ENCODE measurements at regions not wholly inside any gene's neighbourhood (a gene's known extent, or its start where the extent isn't known, plus 50 kb on each side); places are given as distances from the start of the nearest gene placed in this dataset.
"Not testable (repeated sequence)": the region's sequence is repeated elsewhere in the genome, so short reads cannot be mapped to it uniquely, and the experiment has no call there.

DNA sequence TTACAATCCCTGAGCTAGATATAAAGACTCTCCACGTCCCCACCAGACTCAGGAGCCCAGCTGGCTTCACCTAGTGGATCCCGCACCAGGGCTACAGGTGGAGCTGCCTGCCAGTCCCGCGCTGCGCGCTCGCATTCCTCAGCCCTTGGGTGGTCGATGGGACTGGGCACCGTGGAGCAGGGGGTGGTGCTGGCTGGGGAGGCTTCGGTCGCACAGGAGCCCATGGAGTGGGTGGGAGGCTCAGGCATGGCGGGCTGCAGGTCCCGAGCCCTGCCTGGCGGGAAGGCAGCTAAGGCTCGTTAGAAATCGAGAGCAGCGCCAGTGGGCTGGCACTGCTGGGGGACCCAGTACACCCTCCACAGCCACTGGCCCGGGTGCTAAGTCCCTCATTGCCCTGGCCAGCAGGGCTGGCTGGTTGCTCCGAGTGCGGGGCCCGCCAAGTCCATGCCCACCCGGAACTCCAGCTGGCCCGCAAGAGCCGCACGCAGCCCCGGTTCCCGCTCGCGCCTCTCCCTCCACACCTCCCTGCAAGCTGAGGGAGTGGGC, 423.7 kb downstream of the OLFM4 start:
- DNase-seq (ENCODE audit: low read depth in 1 of 2, low spot score in 2 of 2); H2BK120ac ChIP-seq (replicated peaks; ENCODE audit: low read depth, low read length); H3K27ac ChIP-seq (ENCODE audit: low read depth, low read length); H3K79me1 ChIP-seq (ENCODE audit: low read depth, low read length); H3K4me1 ChIP-seq (replicated peaks in 1 of 4; ENCODE audit: control insufficient read depth in 3 of 4, insufficient read depth in 4 of 4, low read length in 3 of 4); H3K9ac ChIP-seq (replicated peaks in 1 of 4; ENCODE audit: extremely low read depth in 1 of 4, low read depth in 3 of 4, low read length in 3 of 4); H3K18ac ChIP-seq (ENCODE audit: extremely low read depth, low read length); H3K36me3 ChIP-seq (ENCODE audit: control insufficient read depth in 2 of 4, insufficient read depth in 4 of 4, low read length in 3 of 4); H2BK15ac ChIP-seq (ENCODE audit: low read length); H3K56ac ChIP-seq (replicated peaks; ENCODE audit: insufficient read length, low read depth, low read length); H2BK5ac ChIP-seq (ENCODE audit: low read depth, low read length); H3K79me2 ChIP-seq (ENCODE audit: control insufficient read depth in 1 of 2, insufficient read depth in 2 of 2, low read length in 2 of 2); H2AK5ac ChIP-seq (ENCODE audit: low read depth, low read length); H2BK20ac ChIP-seq (ENCODE audit: low read length); H3K9me3 ChIP-seq (ENCODE audit: insufficient read depth in 2 of 2, low read depth in 1 of 2, low read length in 1 of 2); H3K4me3 ChIP-seq (ENCODE audit: extremely low read depth in 1 of 4, insufficient read depth in 2 of 4, low read depth in 3 of 4, low read length in 4 of 4); H2BK12ac ChIP-seq (ENCODE audit: low read depth, low read length); H2AFZ ChIP-seq (ENCODE audit: low read length); H3K23ac ChIP-seq (ENCODE audit: insufficient read length); H4K20me1 ChIP-seq (replicated peaks in 1 of 2; ENCODE audit: control insufficient read depth in 1 of 2, insufficient read depth in 2 of 2, low read length in 2 of 2); H4K91ac ChIP-seq (replicated peaks; ENCODE audit: insufficient read length, low read length); H3K14ac ChIP-seq (ENCODE audit: insufficient read length); H4K8ac ChIP-seq (ENCODE audit: extremely low read depth, insufficient read depth, low read length); H3K4me2 ChIP-seq (ENCODE audit: insufficient read depth in 1 of 2, low read depth in 2 of 2, low read length in 2 of 2); H4K5ac ChIP-seq (ENCODE audit: insufficient read length, low read depth, low read length); H3K27me3 ChIP-seq (replicated peaks in 1 of 4; ENCODE audit: control insufficient read depth in 3 of 4, extremely low read depth in 1 of 4, insufficient read depth in 3 of 4, low read length in 3 of 4); CTCF ChIA-PET (ENCODE audit: partially characterized antibody); POLR2A ChIA-PET (ENCODE audit: partially characterized antibody); FAIRE-seq; H3K4ac ChIP-seq (replicated peaks; ENCODE audit: insufficient read length, low read depth, low read length); H3K23me2 ChIP-seq (ENCODE audit: low read depth, low read length): not testable (repeated sequence)
- WGBS, 2 experiments (ENCODE audit: extremely low coverage in 1 of 2, insufficient coverage in 1 of 2, insufficient read length in 1 of 2, insufficient replicate concordance in 2 of 2, low coverage in 1 of 2, low lambda C conversion rate in 2 of 2, missing lambda C conversion rate in 1 of 2) = 93% methylated on average over 6 of the region's 29 CpGs; no CpG with 5 or more reads in 1 of the 2 experiments
